BLaER1 (cell line): ENCODE measurements at regions not wholly inside any gene's neighbourhood (a gene's known extent, or its start where the extent isn't known, plus 50 kb on each side); places are given as distances from the start of the nearest gene placed in this dataset.

Experiments
- H3K27ac ChIP-seq: shearing (Covaris generic); formaldehyde crosslinking; 2 replicates; pipeline ENCODE4 v1.8.1; 2022
- H3K27me3 ChIP-seq: shearing (Covaris generic); formaldehyde crosslinking; 2 replicates; pipeline ENCODE4 v1.8.1; 2022
- H3K36me3 ChIP-seq: shearing (Covaris generic); formaldehyde crosslinking; 2 replicates; pipeline ENCODE4 v1.8.1; 2022
- H3K4me1 ChIP-seq: shearing (Covaris generic); formaldehyde crosslinking; 2 replicates; pipeline ENCODE4 v1.8.1; 2022
- H3K4me2 ChIP-seq: shearing (Covaris generic); formaldehyde crosslinking; 2 replicates; pipeline ENCODE4 v1.8.1; 2022
- H3K4me3 ChIP-seq: shearing (Covaris generic); formaldehyde crosslinking; 2 replicates; pipeline ENCODE4 v1.8.1; 2022
- H3K9ac ChIP-seq: shearing (Covaris generic); formaldehyde crosslinking; 2 replicates; pipeline ENCODE4 v1.8.1; 2022
- H3K9me3 ChIP-seq: shearing (Covaris generic); formaldehyde crosslinking; 2 replicates; pipeline ENCODE4 v1.8.1; 2022
- H4K20me1 ChIP-seq: shearing (Covaris generic); formaldehyde crosslinking; 2 replicates; pipeline ENCODE4 v1.8.1; 2022
- Cebpa-rat ChIP-seq: shearing (Covaris generic); IDR thresholded peaks from 2 replicates; pipeline ENCODE4 v1.8.1; 2022

DNA sequence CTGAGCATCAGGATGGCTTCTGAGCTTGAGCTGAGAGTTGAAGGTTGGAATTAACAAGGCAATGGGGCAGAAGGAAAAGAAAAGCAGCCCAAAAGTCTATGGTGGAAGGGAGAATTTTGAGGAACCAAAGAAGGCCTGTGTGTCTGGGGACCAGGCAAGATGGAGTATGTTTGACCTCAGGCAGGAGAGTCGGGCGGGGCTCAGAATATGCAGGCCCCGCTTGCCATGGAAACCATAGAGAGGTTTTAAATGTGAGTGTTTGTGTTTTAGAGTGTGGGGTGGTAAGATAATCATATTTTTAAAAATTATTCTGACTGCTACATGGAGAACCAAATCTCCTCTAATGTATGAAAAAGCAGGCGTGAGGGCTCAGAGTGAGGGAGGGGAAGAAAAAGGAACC lies 174.0 kb upstream of the PPP2R2B start:
- H3K27me3 ChIP-seq: no peaks in the 10 kb centered on the region; the same call in 1 of the 2 replicates
- H3K9ac ChIP-seq: no peak overlapping the region
- H3K4me2 ChIP-seq: no peak overlapping the region
- H3K9me3 ChIP-seq: no peaks in the 10 kb centered on the region
- TF ChIP-seq Cebpa-rat: no peak
- H3K4me3 ChIP-seq: no peak overlapping the region
- H3K4me1 ChIP-seq: no peaks in the 10 kb centered on the region
- no peaks in the 10 kb centered on the region for H3K36me3 ChIP-seq
- no peaks in the 10 kb centered on the region for H4K20me1 ChIP-seq
- no peak overlapping the region for H3K27ac ChIP-seq

DNA sequence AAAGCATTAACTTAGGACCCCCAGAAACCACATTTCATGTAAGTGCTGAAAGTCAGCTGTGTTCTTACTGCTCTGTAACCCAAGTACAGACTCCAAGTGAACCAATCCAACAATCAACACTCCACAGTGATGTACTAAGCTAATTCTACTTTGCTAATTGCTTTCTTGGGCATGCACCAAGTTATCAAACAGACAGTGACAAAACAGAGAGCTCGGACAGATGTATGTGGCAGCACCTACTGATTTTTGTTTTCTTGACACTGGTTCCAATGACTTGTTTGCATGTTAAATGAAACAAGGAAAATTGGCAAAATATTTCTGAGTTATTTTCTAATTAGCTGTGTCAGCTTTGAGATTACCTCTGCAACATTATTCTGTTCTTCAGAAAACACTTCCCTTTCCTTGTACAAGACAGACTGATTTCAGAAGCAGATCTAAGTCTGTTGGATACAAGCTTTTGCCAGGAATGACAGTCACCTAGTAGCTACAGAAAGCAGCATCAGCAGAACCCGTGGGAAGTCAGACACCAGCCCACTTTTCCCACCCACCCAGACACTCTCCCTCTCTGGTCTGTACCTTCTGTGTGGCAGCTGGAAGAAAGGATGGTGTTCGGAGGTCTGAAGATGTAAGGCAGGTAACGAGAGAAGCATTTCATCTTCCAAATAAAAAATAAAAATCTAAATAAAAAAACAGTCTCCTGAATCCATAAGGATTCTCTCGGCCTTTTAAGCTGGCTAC lies 176.7 kb upstream of the PPP2R2B start:
- no peaks in the 10 kb centered on the region for H3K9me3 ChIP-seq
- no peaks in the 10 kb centered on the region; the same call in 1 of the 2 replicates for H3K27me3 ChIP-seq
- no peak overlapping the region for H3K27ac ChIP-seq
- H3K4me3 ChIP-seq: no peak overlapping the region
- no peak overlapping the region for H3K4me2 ChIP-seq
- H3K36me3 ChIP-seq: no peaks in the 10 kb centered on the region
- H3K4me1 ChIP-seq: no peaks in the 10 kb centered on the region
- H4K20me1 ChIP-seq: no peaks in the 10 kb centered on the region
- no peak for TF ChIP-seq Cebpa-rat
- H3K9ac ChIP-seq: no peak overlapping the region

DNA sequence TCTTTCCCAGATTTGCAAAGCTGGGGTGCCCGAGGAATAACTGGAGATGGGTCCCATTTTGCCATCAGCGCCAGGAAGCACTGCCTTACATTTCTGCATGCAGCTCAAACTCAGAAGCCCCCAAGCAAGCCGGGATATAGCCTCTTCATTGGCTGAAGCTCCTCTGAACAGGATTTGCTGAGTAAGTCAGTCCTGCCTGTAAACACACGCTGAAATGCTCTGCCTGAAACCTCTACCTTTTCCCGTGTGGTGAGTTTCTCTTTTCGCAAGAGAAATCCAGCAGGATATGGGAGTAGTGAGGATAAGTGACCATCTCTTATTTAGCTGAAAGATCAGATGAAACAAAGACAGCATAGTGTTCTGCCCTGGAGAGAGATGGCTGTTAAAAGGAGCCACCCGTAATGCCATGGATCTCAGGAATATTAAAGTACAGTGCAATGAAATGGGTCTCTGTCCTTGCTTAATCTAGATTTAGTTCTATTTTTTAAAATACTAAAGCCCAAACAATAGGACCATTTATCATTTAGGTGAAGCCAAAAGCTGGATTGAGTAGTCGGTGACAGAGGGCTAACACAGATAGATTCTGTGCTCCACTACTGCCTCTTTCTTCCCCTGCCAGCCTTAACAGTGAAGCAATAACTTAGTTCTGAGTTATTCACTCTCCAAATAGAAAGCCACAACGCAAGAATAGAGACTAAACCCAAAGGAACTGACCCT lies 177.5 kb upstream of the PPP2R2B start:
- Histone ChIP-seq H3K27ac (no peak overlapping the region), H3K4me2 (no peak overlapping the region), H3K27me3 (no peaks in the 10 kb centered on the region), H3K36me3 (no peaks in the 10 kb centered on the region), H3K4me1 (no peaks in the 10 kb centered on the region), H3K9ac (no peak overlapping the region), H4K20me1 (no peaks in the 10 kb centered on the region), H3K9me3 (no peaks in the 10 kb centered on the region), H3K4me3 (no peak overlapping the region)
- no peak for TF ChIP-seq Cebpa-rat

DNA sequence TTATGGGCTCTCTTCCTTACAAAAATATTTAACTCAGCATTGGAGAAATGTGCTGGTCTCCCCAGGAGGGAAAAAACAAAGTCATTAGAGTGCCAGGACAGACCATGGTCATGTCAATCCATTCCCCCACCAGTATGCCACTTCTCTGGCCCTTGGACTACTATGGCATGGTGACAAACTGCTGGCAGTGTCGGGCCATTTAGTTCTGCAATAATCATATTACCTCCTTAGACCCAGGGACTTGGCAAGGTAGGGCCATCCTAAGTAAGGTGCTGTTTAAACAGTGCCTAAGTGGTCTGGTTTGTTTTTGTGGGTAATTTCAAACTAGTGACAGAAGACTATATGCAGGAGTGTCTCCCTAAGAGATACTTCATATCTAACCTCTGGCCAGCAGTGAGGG lies 177.8 kb upstream of the STK32A start:
- no peaks in the 10 kb centered on the region for H3K36me3 ChIP-seq
- H3K4me3 ChIP-seq: no peak overlapping the region
- H3K27me3 ChIP-seq: no peaks in the 10 kb centered on the region
- no peaks in the 10 kb centered on the region for H4K20me1 ChIP-seq
- TF ChIP-seq Cebpa-rat: no peak
- H3K4me2 ChIP-seq: no peak overlapping the region
- no peaks in the 10 kb centered on the region for H3K4me1 ChIP-seq
- no peak overlapping the region for H3K27ac ChIP-seq
- no peaks in the 10 kb centered on the region for H3K9me3 ChIP-seq
- no peak overlapping the region for H3K9ac ChIP-seq

DNA sequence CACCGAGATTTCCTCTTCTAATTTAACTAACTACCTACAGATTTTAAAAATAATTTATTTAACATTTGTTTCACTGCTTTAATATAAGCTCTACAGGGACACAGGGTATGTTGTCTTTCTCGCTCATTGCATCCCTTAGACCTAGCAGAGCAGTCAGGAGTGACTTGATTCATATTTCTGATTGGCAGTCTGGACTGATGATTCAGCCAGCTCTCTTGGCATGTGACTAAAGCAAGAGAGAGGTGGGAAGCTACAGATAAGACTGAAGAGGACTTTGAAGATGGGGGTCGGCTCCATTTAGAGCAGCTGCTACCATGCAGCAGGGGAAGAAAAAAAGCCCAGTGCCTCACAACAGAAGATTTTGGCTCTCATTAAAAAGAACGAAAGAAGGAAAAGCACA lies 173.4 kb upstream of the STK32A start:
- H3K4me2 ChIP-seq: no peak overlapping the region
- no peak for TF ChIP-seq Cebpa-rat

DNA sequence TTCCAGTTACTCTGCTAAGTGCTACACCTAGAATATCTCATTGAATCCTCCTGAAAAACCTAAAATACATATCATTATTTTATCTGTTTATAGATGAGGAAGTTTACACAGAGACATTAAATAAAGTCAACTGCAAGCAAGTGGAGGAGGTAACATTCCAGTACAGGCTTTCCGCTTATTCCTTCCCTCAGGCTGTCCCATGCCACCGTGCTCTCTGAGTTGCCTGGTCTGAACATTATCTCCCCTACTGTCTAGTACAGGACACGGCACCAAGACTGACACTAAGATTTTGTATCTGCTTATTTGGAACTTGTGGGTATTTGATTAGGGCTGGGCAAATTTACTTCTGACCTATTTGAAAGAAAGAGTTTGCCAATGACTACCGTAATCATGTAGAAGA lies 172.4 kb upstream of the STK32A start:
- no peak overlapping the region for H3K4me2 ChIP-seq
- no peaks in the 10 kb centered on the region for H3K36me3 ChIP-seq
- H3K4me3 ChIP-seq: no peak overlapping the region
- H4K20me1 ChIP-seq: no peaks in the 10 kb centered on the region
- no peak overlapping the region for H3K9ac ChIP-seq
- H3K9me3 ChIP-seq: no peaks in the 10 kb centered on the region
- no peak overlapping the region for H3K27ac ChIP-seq
- no peaks in the 10 kb centered on the region for H3K4me1 ChIP-seq
- H3K27me3 ChIP-seq: no peaks in the 10 kb centered on the region
- no peak for TF ChIP-seq Cebpa-rat

More for the DNA sequence above, 173.4 kb upstream of the STK32A start:
- Histone ChIP-seq H3K9me3 (no peaks in the 10 kb centered on the region), H3K27me3 (no peaks in the 10 kb centered on the region), H3K4me1 (no peaks in the 10 kb centered on the region), H4K20me1 (no peaks in the 10 kb centered on the region), H3K36me3 (no peaks in the 10 kb centered on the region), H3K27ac (no peak overlapping the region), H3K9ac (no peak overlapping the region), H3K4me3 (no peak overlapping the region)

DNA sequence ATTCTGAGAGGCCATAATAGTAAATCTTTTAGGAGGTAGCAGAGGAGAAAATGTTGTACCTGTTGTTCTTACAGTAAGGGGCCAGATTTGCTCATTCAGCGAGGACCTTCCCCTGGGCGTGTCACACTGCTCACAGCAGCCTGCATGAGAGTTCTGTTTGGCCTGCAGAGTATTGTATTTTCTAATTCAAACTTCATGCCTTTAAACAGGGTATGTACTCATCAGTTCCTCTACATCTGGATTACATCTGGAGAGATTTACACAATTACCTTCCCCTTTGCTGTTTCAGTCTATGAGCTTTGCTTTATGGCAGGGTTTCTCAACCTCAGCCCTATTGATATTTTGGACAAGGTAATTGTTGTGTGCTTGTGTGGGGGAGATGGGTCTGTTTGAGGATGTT lies 170.9 kb upstream of the STK32A start:
- no peak for TF ChIP-seq Cebpa-rat

DNA sequence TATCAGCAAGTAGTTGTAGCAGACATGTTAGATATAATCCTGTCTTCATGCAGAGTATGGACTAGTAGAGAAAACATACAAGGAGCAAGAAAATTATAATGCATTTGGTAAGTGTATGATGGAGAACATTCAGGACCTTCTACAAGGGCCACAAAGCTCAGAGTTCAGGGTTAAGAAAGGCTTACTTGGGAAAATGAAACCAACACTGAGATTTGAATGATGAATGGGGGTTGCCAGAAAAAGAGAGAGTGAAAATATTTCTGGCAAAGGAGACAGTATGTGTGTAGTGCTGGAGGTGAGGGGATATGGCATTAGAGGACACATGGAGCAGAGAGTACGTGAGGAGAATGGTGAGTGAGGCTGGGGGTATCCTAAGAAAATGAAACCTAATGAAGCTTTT lies 169.8 kb upstream of the STK32A start:
- TF ChIP-seq Cebpa-rat: no peak
- Histone ChIP-seq H3K4me1 (no peaks in the 10 kb centered on the region), H3K4me2 (no peak overlapping the region), H3K4me3 (no peak overlapping the region), H3K27me3 (no peaks in the 10 kb centered on the region), H3K36me3 (no peaks in the 10 kb centered on the region), H3K27ac (no peak overlapping the region), H3K9ac (no peak overlapping the region), H3K9me3 (no peaks in the 10 kb centered on the region), H4K20me1 (no peaks in the 10 kb centered on the region)

More for the DNA sequence above, 170.9 kb upstream of the STK32A start:
- H3K9me3 ChIP-seq: no peaks in the 10 kb centered on the region
- H3K36me3 ChIP-seq: no peaks in the 10 kb centered on the region
- no peak overlapping the region for H3K4me2 ChIP-seq
- H3K27ac ChIP-seq: no peak overlapping the region
- H3K4me1 ChIP-seq: no peaks in the 10 kb centered on the region
- H3K27me3 ChIP-seq: no peaks in the 10 kb centered on the region
- H3K9ac ChIP-seq: no peak overlapping the region
- no peak overlapping the region for H3K4me3 ChIP-seq
- no peaks in the 10 kb centered on the region for H4K20me1 ChIP-seq

DNA sequence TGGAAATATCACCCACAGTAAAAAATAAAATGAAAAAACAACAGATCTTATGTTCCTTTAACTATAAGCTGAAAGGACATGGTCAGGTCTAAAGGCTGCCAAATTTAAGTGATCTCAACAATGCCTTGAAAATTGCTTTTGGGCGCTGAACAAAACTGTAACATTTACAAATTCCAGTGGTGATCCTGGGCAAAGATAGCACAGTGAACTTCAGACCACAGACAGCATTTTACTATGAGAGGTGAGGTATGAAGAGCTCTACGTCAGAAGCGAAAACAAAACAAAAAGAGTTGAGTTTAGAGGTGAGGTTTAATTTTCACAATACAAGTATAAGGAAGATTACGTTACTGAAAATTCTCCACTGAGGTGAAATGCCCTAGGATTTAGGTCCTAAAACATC lies 165.8 kb upstream of the STK32A start:
- no peaks in the 10 kb centered on the region for H3K9me3 ChIP-seq
- H3K4me1 ChIP-seq: no peaks in the 10 kb centered on the region
- H3K4me3 ChIP-seq: no peak overlapping the region
- H3K27me3 ChIP-seq: no peaks in the 10 kb centered on the region
- no peaks in the 10 kb centered on the region for H3K36me3 ChIP-seq
- no peak overlapping the region for H3K27ac ChIP-seq
- no peak for TF ChIP-seq Cebpa-rat
- no peaks in the 10 kb centered on the region for H4K20me1 ChIP-seq
- no peak overlapping the region for H3K4me2 ChIP-seq
- no peak overlapping the region for H3K9ac ChIP-seq

DNA sequence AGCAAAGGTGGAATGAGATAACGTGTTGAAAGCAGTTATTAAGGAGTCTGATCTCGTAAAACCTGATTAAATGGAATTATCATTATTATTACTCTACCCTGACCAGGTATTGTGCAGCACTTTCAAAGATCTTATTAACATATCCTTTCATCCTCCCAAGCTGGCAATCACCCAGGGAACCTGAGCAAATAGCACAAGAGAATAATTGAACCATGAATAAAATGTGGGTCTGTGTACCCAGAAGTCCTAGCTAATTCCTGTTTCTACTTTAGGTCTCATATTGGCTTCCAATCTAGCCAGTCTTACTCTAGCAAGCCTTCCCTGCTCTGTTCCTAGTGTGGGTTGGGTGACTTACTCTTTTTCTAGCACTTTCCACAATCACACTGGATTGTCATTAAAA lies 162.2 kb upstream of the STK32A start:
- no peak overlapping the region for H3K4me2 ChIP-seq
- H4K20me1 ChIP-seq: no peaks in the 10 kb centered on the region
- H3K9ac ChIP-seq: no peak overlapping the region
- H3K27ac ChIP-seq: no peak overlapping the region
- H3K36me3 ChIP-seq: no peaks in the 10 kb centered on the region
- H3K27me3 ChIP-seq: no peaks in the 10 kb centered on the region
- H3K4me3 ChIP-seq: no peak overlapping the region
- H3K4me1 ChIP-seq: no peaks in the 10 kb centered on the region
- no peak for TF ChIP-seq Cebpa-rat
- no peaks in the 10 kb centered on the region for H3K9me3 ChIP-seq
